SIG-M5 treated with dmso at 0.1 percent for 504 hours (cell line): ENCODE measurements at regions not wholly inside any gene's neighbourhood (a gene's known extent, or its start where the extent isn't known, plus 50 kb on each side); places are given as distances from the start of the nearest gene placed in this dataset.
"Not testable (repeated sequence)": the region's sequence is repeated elsewhere in the genome, so short reads cannot be mapped to it uniquely, and the experiment has no call there.

ENCODE experiments used
- DNase-seq: peaks from one replicate; lab custom pipeline; 2025; ENCODE audit not compliant: unreplicated experiment; lab: John Stamatoyannopoulos, UW

DNA sequence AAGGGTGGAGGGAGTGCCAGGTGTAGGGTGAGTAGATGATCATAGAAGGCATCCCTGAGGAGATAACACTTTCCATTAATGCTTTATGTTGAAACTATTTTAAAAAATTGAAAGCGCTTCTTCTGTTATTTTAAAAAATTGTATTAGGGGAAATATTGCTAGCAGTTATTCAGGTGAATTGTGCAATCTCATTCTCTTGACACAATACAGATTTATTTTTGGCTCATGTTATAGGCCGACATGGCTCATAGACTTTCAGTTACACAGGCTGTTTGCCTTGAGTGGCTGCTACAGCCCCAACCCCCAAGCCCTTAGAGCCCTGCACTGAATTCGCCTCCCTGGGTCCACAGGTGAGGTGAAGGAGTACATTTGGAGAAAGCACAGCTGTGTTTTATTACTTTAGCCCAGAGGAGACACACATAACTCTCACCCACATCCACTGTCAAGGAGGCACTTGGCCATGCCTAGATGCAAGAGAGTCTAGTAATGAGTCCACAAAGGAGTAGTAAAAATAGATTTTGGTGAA, 228.2 kb downstream of the RFPL4B start:
- DNase-seq = no peak

DNA sequence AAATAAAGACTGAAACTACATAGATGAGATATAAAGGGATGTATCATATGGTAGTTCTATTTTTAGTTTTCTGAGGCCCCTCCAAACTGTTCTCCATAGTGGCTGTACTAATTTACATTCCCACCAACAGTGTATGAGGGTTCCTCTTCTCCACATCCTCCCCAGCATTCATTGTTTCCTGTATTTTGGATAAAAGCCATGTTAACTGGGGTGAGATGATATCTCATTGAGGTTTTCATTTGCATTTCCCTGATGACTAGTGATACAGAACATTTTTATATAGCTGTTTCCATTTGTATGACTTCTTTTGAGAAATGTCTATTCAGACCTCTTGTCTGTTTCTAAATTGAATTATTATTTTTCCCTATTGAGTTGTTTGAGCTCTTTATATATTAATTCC, 229.3 kb downstream of the RFPL4B start:
- no peak for DNase-seq

DNA sequence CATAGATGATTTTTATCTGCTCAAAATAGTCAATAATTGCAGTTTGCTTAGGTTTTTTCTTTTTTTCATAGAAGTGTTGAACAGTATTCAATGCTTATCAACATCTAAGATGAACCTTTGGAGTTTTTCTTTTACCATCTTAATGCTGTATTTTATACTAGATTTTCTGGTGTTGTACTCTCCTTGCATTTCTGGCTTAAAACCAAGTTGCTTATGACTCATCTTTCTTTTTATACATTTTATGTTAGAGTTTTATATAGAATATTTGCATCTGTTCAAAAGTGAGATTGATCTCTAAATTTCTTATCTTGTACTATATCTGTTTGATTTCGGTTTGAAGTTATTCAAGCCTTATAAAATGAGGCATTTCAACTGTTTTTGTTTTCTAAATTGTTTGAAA, 232.5 kb downstream of the RFPL4B start:
- DNase-seq = no peak

DNA sequence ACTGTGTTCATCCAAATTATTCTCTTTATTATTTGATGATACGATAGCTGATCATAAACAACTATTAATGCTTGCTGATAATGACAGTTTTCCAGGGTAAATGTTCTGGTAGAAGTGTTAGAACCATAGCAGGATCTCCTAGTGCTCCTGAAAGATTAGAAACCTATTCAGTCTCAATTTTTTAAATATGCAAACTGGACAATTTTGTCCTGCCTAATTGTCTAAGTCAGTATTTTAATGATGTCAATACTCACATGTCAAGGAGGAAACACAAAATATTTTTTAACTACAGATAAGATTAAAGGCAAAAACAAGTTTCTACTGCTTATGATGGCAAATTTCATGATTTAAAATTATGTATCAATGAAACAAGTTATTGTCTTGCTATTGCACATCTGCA, 233.9 kb downstream of the RFPL4B start:
- no peak for DNase-seq

DNA sequence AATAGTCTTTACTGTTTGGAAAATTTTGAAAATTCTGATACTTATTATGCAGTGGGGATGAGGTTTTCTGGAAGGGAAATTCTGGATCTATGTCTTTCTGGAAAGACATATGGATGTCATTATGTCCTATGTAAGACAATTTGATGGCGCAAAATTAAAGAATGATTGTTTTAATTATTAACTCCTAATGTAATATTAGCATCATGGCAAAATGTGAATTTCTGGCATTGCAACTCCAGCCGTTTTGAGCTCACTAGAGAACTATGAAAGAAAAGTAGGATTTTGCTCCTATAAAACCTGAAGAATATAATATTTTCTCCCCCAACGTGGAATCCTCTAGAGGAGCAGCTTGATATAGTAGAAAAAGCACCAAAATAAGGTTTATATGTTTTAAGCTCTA, 243.2 kb downstream of the RFPL4B start:
- DNase-seq = no peak

DNA sequence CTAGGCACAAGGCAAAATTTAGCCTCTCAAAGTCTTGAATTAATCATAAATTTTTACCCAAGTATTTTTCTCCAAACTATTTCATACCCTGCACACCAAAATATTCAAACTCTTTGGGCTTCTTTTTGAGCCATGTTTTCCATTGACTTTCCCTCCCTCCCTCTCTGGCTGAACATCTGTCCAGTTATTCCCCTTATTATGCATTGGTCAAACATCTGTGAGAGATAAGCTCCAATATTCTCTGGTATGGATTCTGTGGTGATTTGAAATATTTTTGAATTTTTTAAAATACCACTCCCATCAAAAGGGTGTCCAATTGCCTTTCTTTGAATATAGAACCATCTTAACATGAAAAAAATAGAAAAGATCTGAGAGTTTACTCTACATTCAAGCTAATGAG, 244.2 kb downstream of the RFPL4B start:
- no peak for DNase-seq

DNA sequence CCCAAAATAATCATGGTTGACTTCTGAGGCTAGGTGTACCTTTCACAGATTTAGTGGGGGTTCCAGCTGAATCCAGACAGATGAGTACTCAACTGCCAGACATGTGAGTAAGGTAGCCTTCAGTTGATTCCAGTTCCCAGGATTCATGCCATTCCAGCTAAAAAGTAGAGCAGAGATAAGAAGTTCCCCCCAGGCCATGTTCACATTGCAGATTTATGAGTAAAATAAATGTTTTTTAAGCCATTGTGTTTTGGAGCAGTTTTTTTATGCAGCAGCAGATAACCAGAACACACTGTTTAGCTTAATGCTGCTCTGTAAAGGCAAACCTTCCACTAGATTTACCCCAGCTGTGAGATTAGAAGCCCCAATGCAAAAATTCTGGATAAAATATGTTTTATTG, 245.0 kb downstream of the RFPL4B start:
- DNase-seq = no peak

DNA sequence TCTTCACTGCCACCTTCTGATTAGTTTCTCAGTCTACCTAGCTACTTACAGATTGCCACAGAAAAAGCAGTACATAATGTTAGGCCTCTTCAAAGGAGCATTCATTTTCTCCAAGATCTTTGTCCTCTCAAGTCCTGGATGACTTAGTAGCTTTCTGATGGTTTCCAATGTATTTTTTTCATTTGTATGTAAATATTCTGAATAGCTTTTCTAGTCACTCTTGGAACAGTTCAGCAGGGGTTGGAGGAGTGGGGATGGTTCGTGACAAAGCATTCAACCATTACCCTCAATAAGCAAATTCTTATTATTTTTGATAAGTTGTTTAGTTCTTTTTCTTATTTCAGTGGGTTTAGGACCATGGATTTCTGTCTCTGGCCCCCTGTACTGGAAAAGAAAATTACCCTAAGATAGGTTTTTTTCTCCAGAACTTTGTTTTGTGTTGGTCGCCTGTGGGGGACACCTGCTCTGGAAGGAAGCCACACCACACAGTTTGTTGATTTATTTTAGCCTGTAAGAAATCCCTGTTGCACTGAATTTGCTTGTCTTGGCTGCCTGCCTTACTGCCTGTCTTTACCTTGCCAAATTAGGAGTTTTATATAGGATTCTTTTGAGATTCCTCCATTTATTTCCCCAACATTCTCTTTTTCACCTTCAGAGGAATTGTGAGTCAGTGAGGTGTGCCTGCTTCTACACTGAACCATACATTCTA, 247.9 kb downstream of the RFPL4B start:
- no peak for DNase-seq

DNA sequence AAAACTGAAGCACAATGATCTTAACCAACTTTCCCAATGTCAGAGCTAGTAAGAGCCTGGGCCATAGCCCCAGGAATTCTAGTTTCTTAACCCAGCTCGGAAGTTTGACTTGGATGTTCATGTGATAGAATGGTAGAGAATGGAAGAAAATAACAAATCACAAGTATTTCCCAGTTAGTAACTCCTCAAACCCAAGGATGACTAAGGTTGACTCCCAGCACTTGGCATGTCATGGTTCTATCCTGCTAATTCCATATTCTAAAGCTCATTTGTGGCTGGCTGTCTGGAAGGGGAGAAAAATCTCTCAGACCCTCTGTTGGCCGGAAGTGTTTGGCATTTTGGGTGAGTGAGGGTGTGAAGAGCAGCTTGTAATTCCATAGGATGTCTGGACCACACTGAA, 248.7 kb downstream of the RFPL4B start:
- DNase-seq = no peak

DNA sequence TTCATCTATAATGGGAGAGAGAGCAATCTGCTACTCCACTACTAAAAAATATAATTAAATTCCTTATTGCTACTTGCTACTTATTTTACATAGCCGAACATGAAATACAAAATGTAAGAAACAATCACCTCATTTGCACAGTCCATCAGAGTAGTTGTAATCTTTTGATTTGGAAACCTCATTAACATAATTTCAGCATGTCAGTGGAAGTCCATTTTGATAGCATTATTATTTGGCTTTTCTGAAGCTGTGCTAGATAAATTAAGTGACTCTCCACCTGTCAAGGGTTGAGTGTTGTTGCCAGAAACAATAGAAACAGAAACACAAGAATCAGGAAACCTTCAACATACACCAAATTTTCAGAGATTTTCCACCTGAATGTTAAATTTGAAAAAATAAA, 250.0 kb downstream of the RFPL4B start:
- DNase-seq = no peak

DNA sequence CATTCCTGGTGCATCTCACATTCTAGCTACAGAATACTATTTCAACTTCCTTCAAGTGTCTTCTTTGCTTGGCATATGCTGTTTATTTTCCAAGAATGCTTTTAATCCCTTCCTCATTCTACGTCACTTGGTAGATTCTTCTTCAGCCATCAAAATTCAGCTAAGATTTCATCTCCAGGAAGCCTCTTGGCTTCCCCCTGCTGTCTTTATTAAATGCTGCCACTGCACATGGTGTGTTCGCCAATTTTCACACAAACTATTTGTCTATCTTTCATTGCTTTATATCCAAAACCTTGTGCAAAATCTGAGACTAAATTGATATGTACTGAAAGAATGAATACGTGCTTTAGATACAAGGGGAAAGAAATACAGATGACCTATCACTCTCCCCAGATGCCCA, 253.0 kb downstream of the RFPL4B start:
- no peak for DNase-seq

DNA sequence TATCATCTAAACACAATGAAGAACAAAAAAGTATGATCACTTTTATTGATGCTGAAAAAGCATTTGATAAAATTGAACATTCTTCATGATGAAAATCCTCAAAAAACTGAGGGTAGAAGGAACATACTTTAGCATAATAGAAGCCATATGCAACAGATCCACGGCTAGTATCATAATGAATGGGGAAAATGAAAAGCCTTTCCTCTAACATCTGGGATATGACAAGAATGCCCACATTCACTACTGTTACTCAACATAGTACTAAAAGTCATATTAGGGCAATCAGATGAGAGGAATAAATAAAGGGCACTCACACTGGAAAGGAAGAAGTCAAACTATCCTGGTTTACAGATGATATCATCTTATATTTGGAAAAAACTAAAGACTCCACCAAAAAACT, 256.6 kb downstream of the RFPL4B start:
- no peak for DNase-seq

DNA sequence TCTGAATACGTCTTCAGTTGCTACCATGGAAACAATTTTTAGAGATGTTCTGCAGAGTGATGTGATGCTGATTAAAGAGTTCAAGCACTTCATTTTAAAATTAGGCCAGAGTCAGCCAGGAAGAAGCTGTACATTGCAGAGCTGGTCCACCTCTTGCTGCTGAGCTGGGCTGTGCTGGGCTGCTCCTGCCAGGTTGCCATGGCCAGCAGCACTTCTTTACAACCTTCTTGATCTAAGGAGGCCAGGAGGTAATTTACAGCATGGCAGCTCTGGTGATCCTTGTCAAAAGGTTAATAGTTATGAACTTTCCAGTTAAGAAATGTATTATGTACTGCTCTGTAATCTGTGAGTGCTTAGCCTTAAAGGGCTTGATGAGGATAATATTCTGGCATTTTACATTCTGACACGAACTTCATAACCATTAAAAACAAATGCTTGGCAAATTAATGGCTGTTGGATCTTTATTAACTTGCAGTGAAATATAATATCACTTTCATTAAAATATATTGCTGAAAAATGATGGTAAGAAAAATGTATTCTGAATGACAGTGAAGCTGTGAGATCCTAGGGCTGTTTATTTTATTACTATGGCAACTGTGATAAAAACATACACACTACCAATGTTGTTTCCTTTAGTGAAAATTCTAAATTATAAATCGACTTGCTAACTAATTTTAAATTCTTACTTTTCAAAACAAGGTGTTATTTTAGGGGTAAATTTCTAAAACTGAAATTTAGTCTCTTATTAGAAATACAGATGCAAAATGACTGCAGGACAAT, 259.7 kb downstream of the RFPL4B start:
- no peak for DNase-seq

DNA sequence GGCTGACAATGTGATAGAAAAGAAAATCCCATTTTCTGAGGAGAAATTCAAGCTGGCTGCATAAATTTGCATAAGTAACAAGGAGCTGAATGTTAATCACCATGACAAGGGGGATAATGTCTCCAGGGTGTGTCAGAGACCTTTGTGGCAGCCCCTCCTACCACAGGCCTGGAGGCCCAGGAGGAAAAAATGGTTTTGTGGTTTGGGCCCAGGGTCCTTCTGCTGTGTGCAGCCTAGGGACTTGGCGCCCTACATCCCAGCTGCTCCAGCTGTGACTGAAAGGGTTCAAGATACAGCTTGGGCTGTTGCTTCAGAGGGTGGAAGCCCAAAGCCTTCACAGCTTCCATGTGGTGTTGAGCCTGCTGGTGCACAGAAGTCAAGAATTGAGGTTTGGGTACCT, 261.8 kb downstream of the RFPL4B start:
- not testable (repeated sequence) for DNase-seq

DNA sequence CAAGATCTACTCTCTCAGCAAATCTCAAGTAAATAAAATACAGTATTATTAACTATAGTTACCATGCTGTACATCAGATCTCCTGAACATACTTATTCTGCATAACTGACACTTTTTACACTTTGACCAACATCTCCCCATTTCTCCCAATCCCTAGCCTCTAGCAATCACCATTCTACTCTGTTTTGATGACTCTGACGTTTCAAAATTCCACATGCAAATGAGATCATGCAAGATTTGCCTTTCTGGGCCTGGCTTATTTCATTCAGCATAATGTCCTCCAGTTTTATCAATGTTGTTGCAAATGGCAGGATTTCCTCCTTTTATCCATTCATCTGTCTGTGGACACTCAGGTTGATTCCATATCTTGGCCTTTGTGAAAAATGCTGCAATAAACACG, 266.3 kb downstream of the RFPL4B start:
- DNase-seq = no peak

DNA sequence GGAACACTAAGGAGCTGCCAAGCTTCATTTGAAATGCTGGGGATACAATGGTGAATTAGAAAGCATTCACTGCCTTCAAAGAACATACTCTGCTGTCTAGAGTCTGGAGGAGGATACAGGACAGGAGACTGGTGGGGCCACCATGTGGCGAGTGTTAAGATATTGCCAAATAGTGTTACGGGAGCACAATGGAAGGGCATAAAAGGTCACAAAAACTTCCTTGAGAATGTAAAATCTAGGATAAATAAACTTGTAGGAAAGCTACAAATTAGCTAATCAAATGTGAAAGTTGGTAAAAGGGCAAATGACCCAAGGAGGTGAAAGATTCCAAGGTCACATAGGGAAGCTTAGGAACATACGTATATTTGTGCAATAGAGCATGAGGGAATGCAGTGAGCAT, 271.7 kb downstream of the RFPL4B start:
- no peak for DNase-seq

DNA sequence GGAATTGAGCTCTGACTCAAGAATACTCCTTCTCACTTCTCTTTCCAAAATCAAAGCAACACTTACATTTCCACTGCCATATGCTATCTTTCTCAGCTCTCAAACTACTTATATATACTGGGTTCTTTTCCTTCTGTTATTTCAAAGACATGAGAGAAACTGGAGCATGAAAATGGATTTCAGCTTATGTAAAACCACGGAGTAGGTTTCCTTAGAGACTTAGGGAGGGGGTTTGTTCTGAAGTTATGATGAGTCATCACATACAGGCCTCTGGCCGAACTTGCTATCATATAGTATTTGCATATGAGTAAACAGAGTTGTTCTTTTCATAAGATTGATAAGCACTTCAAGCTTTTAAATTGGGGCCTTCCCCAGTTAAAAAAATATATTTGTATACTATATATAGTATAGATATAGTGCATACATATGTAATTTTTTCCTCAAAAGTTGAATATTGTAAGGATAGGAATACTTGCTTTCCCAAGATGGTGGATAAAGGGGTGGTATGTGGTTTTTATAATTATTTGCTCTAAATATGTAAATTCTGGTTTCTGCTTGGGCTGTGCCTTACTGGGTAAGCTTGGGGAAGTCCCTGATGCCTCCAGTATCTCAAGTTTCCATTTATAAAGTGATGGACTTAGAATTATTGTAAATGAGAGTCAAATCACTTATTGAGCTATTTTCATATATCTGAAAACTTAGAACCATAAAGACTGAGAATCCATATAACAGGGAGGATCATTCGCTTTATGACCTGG, 273.9 kb downstream of the RFPL4B start:
- no peak for DNase-seq

DNA sequence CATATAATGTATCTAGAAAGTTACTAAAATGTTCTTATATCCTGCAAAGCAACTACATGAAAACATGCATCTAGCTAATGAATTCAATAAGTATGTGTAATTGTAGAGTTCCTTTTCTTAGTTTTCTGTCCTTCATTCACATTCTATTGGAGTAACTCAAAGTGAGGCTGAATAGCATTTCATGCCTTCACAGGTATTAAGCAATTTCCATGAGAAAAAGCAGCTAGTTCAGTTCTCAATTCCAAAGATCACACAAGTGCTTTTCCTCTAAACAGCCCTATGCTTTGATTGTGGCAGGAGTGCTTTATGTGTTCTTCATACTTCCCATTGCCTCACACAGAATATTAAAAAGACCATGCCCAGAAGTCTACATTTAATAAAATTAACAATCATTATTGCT, 274.9 kb downstream of the RFPL4B start:
- DNase-seq = no peak

DNA sequence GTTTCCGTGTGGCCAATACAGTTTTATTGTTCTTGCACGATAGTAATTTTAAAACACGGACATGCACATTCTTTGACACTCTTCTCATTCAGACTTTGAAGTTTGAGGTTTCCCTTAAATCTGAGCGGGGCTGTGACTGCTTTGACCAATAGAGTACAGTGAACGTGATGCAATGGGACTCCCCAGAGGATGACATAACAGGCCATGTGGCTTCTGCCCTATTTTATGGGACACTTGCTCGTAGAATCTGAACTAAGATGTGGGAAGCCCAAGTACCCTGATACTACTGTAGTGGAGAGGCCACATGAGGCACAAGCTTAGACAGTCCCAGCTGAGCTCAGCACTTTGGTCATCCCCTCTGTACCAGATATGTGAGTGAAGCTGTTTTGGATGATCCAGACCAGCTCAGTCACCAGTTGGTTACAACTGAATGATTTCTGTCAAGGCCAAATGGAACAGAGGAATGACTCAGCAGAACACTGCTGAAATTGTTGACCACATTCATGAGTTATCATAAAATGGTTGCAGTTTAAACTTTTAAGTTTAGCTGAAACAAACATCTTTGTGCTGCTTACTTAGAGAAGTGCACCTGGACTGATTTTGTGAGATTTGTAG, 279.4 kb downstream of the RFPL4B start:
- no peak for DNase-seq

DNA sequence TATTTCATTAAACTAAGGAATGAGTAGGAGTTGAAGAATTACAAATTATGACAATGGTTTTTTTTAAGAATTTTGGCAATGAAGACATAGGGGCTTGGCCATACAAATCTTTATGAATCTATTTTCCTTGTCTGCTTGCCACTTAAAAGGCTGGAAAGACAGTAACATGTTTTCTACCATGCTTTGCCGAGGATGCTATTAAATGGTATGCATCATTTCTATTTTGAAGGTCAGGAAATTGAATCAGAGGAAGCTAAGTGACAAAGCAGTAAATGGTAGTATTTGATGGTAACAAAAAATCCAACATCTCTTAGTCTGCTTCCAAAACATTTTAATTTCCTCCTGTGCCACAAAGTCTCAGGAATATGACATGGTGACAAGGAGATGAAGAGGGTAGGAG, 287.2 kb downstream of the RFPL4B start:
- no peak for DNase-seq

DNA sequence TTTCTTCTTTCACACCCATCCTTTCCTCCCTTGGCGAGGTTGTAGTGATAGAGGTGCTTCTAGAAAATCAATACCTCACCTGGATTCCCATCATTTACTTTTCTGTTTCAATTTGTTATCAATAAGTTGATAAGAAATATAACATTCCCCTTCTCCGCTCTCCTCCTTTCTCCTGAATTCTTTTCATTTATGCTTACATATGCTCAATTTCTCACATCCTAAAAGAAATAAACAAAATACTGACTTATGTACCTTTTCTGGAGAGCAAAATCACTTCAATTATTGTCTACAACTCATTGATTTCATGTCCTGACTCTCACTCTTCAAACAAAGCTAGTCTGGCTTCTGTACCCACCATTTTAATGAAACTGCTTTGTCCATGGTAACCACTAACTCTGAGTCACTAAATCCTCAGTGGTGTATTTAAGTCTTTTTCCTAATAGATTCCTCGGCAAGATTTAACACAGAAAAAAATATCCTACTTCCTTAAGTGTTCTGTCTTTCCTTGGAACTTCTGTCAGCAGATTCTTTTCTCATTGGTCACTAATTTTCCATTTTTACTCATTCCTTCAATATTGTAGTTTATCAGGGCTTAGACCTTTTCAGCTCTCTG, 289.6 kb downstream of the RFPL4B start:
- no peak for DNase-seq
